HG02623 (cell line): ENCODE measurements at regions not wholly inside any gene's neighbourhood (a gene's known extent, or its start where the extent isn't known, plus 50 kb on each side); places are given as distances from the start of the nearest gene placed in this dataset.

Source experiments
- ATAC-seq: cut with Tn5 transposase; IDR thresholded peaks from one replicate; pipeline ENCODE4 v1.9.1; 2021; ENCODE audit warnings: moderate library complexity; ENCODE audit not compliant: unreplicated experiment

DNA sequence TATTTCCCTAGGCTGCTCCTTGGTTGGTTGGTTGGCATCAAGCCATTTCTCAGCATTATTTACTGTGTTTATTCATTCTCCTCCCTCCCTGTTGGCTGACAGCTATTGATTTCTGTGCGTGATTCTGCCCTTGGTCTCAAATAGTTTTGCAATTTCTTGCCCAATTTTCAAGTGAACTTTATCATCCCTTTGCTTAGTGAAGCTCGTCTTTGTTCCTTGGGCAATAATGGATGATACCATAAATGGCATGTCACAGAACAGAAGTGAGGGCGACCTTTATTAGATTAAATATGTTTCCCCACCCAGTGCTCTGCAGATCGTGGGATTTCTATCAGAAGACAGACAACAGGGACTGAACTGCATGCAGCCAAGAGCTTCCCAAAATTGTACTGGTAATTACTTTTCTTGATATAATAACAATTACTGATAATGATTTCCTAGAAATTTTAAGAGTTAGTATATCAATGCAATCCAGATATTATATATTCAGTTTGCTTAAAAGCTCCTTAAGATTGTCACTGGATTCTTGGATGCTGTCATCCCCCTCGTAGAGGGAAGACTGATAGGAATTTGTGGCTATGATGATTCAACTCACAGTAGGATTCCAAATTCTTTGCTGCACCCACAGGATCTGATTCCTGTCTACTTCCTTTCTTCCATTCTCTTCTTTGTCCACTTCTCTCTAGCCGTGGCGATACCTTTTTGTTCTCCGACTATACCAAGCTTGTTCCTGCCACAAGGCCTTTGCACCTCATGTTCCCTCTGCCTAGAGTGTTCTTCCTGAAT is 122.1 kb upstream of the KAZN start:
- ATAC-seq: no peak

DNA sequence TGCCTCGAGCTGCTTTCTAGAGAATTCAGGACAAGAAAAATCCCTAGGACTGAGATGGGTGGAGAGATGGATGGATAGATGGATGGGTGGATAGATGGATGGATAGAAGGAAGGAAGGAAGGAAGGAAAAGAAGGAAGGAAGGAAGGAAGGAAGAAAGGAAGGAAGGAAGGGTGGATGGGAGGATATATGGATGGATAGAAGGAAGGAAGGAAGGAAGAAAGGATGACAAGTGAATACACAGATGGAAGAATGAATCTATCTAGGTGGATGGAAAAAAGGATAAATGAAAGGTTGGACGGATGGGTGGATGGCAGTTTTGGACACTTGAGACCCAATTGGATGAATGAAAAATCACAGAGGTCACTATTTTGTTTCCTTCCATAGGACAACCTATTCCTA is 120.4 kb upstream of the KAZN start:
- ATAC-seq: no peak

DNA sequence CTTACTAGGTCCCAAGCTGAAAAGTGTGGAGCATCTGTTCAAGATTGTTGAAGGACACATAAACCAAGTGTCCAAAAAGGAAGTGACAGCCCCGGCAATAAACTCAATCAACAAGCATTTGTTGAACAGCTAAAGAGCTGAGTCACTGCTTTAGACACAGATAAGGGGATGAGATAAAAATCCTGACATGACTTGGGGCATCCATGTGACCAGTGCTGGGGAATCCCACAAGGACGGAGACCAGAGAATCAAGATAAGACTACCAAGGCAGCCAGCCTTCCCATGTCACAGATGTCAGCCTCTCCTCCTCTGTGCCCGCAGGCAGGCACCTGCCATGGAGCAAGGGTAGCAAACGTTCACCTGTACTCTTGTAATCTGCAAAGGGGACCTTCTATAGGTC is 118.6 kb upstream of the KAZN start:
- ATAC-seq: no peak

DNA sequence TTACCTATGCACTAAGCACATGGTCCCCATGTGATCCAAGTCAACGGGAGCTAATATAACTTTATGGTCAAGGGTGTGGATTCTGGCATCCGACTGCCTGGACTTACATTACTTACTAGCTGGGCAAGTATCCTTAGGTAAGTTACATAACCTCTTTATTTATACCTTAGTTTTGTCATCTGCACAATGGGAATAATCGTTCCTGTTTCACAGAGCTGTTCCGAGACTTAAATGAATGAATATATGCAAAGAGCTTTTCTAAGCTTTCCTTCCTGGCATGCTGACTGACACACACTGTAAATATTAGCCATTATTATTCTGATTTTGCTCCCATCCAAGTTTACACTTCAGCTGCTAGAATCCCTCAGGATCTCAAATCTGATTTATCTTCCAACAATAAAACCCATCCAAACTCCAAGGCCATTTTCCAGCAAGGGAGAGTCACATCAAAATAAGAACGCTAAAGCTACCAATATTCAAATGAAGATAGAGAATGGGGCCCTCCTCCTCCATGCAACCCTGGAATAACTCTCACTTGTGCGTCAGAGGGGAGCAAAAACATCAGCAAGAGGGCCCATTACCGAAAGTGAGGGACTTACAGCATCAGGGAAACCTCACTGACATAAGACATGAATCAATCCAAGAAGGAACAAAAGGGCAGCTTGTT is 115.6 kb upstream of the KAZN start:
- no peak for ATAC-seq

DNA sequence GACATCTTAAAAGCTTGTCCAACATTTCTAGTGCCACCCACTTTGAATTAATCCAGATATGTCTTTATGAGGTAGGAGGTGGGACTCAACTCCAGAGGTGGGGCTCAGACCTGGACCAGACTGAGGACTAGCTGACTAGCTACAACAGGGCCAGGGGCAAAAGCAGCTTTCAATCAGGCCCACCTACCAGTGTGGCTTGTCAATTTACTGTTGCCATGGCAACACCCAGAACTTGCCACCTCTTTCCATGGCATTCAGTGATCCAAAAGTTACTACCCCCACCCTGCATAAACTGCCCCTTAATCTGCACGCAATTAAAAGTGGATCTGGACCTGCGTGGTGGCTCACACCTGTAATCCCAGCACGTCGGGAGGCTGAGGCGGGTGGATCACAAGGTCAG is 113.2 kb upstream of the KAZN start:
- ATAC-seq: no peak

DNA sequence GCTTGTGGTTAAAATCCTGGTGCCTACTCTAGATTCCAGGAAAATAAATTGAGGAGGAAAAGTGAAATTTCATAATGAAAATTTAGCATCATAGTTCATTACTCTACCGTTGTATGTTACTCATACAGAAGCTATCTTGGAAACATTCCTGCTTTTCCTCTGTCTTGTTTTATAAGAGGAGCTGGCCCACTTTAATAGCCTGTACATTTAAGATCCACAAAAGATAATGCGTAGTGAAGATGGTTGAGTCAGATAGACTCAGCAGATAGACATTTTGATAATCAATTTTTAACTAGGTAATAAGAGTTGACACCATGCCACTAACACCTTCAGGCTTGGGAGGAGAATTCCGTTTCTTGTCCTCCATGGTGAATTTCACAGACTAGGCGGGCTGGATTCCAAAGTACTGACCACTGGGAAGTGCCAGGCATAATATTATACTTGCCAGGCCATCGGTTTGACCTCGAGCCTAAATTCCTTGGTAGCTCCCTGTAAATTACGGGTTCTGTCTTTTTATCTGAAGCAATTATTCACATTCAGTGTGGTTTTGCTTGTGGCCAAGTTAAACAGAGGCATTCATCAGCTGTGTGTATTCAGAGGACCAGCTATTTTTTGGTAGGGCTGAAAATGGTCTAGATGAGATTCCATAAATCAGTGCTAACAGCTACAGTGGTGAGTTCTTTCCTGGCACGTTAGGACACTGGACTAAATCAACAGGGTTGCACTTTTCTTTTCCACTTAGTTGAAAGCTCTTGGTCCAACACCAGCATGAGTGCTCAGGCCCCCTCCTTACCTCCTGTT is 111.9 kb upstream of the KAZN start:
- no peak for ATAC-seq

DNA sequence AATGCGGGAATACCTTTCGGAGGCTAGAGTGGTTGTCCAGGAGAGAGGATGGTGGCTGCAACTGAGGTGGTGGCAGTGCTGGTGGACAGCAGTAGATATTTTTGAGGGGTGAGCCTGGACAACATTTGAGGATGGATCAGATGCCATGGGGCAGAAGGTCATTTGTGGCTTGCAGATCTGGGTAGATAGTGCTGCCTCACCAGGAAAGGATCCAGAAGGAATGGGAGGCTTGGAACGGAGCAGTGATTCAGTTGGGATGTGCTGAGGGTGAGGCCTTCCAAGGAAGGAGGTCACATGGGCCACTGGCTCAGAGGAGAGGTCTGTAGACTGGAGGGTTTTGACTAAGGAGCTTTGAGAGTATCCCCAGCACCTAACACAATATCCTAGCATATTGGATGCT is 110.8 kb upstream of the KAZN start:
- ATAC-seq: no peak

DNA sequence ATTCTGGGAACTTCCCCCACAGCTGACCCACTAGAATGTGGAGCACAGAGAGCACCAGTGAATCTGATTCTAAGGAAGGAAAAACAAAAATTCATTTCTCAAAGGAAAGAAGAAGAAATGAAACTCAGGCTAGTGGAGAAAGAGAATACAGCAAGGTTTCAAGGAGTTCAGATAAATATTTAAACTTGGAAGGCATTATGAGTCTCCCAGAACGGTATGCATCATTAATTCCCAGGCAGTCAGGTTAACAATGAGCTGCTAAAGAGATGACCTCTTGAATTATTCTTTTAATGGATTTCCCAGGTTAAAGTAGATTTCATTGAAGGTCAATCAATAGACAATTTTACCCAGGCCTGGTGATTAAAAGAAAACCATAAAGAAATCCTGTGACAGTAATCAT is 103.6 kb upstream of the KAZN start:
- no peak for ATAC-seq

DNA sequence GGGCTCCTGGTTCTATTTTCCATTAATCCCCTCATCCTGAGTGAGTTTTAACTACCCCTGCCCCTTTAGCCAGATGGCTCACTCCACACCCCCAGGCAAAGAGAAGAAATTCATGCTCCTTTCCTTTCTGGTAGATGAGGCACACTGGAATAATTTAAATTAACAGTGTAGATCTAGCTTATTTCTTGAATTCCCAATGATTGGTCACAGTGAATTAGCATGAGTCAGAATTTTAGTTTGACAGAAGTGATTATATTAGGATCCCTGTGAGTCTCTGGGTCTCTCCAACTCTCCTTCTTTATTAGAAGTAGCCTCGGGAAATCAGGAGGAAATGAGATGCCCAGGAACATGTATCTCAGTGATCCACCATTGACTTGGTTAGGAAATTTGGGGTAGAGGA is 103.1 kb upstream of the KAZN start:
- no peak for ATAC-seq

DNA sequence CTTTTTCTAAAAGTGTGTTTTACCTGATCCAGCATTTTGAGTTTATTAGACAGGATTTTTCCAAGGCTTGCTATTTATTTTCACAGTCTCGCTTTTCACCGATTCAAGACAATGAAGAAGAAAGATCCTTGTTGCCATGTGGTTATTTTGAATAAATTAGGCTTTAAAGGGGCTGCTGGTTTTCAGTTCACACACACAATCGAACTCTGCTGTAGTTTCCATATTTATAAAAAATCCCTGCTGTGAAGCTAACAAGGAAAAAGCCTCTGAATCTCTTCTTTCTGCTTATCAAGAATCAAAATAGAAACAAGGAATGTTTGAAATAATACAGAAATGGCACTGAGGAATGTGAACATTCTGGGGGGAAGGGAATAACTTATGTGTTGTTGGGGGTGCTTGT is 102.5 kb upstream of the KAZN start:
- ATAC-seq: no peak

DNA sequence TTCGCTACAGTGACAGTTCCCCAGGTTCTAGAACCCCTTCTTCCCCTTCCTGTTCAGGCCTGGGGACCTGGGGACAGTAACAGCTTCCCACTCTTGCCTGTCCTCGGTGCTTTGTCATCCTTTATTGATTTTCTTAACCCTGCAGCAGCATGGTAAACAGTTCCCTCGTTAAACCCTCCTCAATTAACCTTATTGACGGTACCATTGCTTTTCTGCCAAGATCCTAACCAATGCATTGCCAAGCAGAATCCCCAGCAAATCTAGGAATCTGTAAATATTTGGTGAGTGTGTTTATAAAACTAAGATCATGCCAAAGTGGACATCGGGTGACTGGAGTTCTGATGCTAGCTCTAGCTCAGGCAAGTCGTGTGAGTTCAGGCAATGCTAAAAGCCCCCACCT is 99.6 kb upstream of the KAZN start:
- ATAC-seq: no peak

DNA sequence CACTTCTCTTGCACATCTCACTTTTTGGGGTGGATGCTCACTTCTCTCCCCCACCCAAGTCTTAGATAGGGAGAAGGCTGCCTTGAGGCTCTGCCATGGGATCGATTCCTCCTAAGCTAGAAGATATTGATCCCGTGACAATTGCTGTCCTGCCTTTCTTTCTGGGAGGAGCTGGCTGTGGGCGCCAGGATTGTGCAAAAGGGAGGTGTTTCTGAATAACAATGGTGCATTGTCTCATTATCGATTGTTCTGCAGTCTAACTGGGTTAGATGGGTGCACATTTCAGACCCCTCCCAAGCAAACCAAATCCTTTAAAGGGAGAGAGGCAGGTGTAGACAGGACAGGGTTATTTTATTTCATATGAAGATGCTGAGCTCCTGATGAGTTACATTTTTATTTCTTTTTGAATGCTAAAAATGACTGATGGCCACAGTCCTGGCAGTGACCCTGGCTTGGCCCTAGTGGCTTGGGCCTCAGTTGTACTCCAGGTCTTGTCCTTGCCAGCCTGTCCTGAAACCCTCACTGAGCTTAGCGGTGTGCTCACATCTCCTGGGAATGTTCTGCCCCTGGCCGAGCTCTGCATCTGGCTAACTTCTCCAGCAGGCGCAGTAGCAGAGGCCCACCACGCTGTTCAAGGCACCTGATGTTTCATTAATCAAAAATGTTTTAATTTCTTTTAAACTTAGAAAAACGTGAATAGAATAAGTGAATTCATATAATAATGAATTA is 99.0 kb upstream of the KAZN start:
- ATAC-seq: no peak

DNA sequence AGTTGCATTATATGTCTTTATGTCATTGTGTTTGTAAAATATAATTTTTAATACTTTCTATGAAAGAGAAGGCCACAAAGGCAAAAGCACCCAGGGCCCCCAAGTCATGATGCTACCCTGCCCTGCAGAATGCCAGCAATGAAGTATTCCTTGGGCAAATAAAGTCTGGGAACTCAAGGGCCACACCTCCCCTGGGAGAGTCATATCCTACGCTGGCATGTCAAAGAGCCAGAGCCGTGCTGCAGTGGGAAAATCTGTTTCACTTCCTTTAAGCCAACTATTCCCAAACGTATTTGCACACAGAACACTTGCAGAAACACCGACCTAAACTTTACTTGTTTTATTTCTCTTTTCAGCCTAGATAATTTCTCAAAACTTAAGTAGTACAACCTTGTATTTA is 98.4 kb upstream of the KAZN start:
- ATAC-seq: no peak

DNA sequence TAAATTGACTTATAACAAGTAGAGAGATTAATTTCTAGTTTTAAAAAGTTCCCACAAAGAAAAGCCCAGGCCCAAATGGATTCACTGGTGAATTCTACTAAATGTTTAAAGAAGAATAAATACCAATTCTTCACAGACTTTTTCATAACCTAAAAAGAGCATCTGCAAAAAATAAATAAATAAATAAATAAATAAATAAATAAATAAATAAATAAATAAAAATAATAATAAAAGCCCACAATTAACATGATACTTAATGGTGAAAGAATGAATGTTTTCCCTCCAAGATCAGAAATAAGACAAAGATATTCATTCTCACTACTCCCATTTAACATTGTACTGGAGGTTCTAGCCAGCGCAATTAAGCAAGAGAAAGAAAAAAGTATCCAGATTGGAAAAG is 97.6 kb upstream of the KAZN start:
- no peak for ATAC-seq

DNA sequence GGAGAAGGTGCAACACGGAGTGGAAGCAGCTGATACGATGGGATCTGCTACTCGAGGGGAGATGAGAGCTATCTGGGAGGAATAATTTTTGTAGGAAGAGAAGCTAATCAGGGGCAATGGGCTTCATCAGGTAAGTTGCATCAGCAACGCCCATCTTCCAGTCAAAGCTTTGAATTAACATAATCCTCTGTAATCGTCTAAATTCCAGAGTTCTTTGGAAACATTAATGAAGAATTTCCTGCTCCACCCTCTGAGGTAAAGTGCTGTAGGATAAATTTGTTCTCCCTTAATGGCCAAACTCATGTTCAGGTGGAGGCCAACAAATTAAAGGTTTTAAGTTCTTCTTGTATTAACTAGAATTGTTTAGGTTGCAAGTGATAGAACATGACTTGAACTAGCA is 94.0 kb upstream of the KAZN start:
- no peak for ATAC-seq

DNA sequence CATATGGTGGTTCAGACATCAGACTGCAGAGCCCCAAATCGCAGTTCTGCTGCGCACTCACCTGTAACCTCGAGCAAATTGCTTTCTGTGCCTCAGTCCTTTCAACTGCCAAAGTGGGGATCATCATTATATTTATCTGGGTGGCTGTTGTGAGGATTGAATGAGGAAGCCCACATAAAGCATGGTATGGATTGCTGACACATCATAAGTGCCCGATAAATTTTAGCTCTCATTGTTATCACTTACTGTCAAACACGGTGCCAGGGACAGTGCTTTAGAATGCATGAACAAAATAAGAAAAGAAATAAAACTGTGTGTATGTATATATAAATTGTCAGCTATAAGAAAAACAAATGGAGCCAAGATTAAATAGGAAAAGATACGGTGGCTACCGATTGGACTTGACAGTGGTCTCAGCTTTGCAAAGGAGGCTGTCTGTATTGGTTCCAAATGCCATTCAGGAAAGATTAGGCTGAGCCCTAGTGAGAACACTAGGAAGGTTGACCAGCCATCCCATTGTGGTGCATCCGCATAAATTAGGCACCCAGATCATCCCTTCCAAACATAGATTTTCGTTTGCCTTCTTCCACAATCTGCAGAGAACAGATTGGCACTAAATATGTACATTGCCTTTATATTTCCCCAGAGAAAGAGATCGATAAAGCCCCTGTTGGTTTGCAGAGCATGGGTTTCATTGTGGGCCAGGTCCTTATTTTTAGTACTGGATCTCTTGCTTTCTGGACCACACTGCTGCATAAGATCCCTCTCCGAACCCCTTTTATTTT is 91.8 kb upstream of the KAZN start:
- ATAC-seq: no peak

DNA sequence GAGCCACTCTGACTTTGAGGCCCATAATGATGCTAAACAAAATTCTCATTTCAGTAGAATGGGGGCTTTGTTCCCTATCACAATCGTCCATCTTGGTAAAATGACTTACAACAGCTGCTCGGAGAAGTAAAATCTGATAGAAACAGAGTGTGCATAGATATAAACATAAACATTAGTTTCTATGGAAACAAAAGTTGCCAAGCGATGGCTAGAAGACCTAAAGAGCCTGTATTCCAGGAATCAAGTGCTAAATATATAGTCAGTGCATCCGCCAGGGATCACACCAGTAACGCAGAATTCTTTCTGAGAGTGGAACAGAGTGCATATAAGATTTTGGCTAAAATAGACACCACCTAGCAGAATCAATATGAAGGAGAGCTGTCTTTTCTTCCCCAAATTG is 91.2 kb upstream of the KAZN start:
- ATAC-seq: no peak

DNA sequence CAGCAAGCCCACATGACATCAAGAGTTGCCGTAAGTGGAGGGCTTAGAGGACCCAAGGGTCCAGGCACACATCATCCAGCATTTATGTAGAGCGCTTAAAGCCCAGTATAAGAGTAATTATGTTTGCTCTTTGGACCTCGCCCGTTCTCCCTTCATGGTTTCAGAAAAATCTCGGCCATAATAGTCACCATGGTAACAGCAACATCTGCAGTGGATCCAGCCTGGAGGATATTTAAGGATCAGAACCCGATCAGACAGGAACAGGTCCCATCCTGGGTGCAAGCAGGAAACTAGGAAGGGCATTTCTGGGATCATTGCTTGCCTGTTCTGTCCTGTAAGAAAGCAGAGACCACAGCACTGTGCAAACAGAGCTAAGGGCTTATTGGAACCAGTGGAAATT is 89.9 kb upstream of the KAZN start:
- ATAC-seq: no peak

DNA sequence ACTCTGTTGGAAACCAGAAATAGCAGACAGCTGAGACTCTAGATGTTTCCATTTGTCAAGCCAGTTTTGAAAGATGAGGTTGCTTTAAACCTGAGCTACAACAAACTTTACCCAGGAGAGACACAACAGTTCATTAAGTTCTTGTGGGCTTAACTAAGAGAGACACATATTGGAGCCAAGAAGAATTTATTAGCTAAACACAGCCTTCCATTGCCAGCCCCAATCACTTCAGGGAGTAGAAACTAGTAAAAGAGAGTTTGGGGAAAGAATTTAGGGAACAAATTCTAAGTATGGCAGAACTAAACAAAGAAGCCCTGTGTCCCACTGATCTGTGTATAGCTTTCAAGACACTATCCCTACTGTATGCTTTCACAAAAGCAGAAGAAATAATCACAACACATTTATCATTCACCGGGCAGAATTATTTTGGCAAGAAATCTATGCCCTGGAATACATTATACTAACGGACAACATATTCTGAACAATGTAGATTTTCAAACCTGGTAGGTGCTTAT is 87.3 kb upstream of the KAZN start:
- no peak for ATAC-seq

DNA sequence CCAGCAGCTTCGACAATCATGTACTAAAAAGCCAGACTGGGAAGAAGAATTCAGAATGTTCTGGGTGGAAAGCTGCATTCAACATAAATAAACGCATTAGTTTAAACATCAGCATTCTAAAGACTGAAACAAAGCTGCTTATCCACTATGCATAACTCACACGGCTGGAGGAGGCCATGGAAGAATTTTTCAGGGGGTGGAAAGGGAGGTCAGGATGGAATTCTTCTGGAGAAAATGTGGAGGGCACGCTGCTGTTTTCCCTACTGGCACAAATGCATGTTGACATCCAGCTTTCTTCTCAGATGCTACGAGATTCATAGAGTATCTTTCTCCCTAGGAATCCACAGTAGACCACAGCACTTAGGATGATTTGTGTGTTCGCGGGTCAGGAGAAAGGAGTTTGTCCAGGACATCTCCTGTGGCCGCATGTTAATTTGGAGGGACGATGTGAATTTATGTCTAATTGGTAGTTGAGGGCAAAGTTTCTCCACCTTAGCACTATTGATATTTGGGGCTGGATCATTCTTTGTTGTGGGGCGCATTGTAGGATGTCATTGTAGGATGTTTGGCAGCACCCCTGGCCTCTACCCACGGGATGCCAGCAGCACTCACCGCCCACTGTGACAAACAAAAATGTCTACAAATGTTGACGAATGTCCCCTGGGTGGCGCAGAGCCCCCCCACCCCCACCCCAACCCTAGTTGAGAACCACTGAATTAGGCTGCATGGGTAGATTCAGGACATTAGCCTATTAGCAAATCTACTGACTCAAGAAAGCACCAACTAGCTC is 86.5 kb upstream of the KAZN start:
- no peak for ATAC-seq
